NCI-H2081 treated with DMSO at 0.1 percent for 48 hours (cell line): ENCODE measurements at regions not wholly inside any gene's neighbourhood (a gene's known extent, or its start where the extent isn't known, plus 50 kb on each side); places are given as distances from the start of the nearest gene placed in this dataset.

Source experiments
- DNase-seq: peaks from one replicate; lab custom pipeline; 2025; lab: John Stamatoyannopoulos, UW

DNA sequence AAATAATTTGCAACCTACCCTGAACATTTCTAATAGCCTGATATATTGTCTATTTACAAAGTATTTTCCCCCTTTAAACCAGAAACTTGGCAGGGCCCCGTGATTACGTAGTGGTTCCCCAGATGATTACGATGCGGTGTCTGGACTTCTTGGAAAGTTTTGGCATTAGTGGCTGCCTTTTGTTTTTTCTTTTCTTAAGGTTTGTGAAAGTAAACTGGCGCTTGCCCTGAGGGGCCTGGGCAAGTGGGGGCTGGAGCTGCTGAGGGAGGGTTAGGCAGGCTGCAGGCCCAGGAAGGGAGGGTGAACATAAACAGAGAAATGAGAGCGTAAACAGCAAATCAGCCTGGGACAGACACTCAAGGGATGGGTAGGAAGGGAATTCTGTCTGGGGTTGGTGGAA is 123.6 kb upstream of the MSX1 start:
- no peak for DNase-seq

DNA sequence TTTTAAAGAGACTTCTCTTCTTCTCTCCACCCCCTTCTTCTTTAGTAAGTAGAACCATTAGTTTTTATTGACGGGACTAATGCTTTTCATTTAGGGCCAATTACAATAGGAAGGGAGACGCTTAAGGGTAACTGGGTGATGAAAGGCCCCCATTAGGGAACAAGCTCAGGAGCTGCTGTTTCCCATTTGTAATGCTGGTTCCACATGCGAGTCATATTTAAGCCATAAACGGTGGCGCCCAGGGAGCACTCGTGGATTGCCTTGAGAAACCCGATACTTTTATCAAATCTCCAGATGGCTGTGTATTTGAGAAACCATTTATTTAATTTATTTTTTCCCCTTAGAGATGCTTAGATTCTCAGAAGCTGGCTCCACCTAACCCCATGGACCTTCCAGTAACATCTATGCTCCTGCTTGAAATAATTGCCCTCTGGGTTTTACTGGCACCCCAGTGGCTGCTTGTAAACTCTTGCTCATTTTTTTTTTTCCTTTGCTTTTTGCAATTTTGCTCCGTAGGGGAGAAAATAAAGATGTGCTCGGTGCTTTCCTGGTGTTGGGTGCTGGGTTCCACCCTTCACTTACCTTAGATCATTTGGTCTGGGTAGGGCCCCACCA is 124.2 kb upstream of the MSX1 start:
- no peak for DNase-seq

DNA sequence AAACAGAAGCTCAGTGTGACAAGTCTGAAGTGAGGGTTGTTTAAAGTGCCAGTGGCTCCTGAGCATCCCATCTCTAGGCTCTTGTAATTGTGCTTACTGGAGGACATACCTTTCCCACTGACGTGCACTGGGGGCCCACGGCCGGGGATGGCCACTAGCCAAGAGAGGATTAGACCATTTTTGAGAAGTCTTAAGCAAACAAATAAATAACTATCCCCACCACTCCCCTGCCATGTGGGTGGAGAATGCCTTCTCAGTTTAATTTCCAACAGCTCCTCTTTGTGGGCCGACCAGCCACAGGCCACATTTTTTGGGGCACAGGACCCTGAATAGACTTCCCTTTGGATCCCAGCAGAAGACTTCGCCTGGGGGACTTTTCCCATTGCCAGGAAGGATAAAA is 125.0 kb upstream of the MSX1 start:
- no peak for DNase-seq

DNA sequence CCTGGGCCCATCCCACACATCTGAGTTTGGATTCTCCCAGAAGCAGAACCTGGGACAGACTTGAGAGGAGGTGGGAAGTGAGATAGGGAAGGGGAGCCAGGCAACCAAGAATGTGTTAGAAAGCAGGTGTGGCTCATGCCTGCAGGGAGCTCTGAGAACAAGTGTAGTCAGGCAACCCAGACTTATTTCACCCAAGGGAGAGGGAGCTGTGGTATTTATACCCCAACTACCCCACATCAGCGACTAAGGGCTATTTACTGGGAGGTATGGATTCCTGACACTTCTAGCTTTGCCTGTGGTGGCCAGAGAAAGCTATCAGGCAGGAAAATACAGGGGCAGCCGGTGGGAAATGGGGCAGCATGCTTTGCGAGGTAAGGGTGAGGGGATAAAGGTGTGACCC is 125.8 kb upstream of the MSX1 start:
- DNase-seq, result no peak

DNA sequence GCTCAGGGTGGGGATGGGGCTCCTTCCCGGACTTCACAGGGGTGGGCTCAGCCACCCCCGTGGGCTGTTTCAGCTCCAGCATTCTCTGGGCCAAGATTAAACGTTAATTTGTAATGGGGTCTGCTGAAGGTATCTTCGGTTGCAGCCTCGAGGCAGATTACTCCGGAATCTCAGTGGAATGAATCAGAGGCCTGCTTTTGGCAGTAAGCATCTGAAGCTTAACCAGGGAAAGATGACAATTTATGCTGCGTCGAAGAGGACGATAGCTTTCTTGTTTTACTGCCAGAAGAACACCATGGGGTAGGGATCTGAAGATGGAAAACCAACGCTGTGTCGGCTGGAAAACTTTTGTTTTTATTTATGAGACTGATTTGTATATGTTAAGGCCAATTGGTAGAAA is 129.2 kb upstream of the MSX1 start:
- DNase-seq, result no peak

DNA sequence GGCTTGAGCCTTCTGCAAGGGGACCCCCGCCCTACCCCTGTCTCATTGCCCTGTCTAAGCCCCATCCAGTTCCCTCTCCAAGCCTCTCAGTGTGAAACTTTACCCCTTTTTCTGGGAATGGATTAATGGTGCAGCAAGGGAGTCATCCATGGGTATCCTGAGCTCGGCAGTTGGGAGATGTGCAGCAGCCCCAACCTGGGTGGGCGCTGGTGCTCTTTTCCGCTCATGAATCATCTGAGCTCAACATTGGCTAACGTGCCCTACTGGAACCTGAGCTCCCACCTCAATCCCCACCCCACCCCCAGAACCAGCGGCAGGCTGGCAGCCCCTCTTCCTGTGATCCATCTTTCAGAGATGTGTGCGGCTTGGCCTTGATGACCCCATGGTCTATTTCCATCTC is 130.3 kb upstream of the MSX1 start:
- no peak for DNase-seq

DNA sequence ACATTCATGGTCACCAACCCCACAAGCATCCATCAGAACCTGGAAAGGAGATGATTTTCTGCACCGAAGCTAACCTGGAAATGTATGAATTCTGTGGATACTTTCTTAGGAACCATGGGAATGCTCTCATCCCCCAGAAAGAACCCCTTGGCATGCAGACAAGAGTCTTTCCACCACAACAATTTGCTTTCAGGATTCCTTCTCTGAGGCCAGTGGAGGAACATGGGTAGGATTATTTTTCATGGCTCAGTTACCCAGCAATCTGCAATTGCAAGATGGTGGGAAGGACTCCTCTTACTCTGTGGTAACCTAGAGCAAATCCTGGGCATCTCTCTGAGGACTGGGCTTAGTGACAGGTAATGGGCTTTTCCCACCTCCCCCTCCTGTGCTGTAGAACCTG is 131.9 kb upstream of the MSX1 start:
- DNase-seq, result no peak

DNA sequence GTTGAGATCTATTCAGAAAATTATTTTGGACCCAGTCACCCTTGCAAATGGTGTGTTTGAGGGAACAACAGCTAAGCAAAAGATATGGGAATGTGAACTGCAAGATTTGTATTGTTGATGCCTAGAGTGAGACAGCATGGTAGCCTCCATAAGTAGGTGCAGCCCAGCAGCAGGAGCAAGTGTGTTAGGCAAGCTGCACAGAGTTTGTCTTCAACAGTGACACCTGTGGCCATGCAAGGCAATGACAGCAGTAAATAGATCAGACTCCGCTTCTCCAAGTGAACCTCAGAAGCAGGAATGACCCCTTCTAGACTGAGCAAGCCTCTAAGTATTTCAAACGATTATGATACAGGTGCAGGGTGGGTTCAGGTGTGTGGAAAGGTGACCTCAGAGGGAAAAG is 133.4 kb upstream of the MSX1 start:
- no peak for DNase-seq

DNA sequence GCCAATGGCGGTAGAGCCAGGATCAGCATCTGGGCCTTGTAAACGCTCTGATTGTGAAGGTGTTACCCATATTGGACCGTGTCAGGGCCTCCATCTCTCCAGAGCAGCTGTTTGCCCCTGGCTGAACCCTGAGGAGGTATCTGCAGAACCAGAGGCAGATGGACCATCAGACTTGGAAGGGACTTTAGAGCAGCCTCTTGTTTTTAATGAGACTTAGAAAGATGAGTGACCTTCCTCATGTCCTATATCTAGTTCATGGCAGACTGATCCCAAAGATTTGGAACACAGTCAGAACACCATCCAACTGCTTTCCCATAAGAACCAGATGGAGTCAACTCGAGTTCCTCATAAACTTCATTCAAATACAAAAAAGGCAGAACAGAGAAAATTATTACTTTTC is 135.1 kb upstream of the MSX1 start:
- no peak for DNase-seq

DNA sequence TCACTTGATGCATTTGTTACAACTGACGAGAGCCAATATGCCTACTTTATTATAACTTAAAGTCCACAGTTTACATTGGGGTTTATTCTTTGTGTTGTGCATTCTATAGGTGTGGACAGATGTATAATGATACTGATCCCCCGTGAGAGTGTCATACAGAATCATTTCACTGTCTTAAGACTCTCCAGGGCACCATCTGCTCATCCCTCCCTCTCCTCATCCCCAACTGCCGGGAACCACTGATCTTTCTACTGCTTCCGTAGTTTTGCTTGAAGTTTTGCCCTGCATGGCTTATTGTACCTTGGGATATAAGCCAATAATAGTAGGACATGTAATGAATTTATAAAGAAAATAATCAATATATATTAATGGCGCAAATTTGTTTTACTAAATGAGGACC is 137.8 kb upstream of the MSX1 start:
- DNase-seq, result no peak

DNA sequence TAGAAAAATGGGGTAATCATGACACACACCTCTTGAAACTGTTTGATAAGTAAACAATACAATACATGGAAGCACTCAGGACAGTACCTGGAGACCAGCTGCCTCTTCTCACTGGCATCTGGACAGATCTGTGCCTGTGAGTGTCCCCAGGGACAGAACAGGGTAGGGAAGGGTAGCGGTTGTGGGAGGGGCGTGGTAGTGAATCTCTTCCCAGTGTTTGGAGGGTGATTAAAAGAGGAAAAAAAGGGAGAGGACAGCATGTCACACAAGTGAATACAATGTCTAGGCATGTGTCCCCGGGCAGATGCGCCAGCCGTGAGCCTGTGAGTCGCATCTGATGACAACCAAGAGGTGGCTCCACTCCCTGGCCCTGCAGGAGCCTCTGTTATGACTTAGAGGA is 138.8 kb upstream of the MSX1 start:
- no peak for DNase-seq

DNA sequence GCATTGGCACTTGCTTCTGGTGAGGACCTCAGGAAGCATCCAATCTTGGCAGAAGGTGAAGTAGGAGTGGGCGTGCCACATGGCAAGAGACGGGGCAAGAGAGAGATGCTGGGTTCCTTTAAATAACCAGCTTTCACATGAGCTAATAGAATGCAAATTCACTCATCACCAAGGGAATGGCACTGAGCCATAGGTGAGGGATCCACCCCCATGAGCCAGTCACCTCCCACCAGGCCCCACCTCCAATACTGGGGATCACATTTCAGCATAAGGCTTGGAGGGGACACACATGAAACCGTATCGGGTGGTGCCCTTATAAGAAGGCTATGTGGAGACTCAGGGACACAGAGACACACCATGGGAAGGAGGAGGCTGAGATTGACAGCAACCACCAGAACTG is 140.0 kb upstream of the MSX1 start:
- DNase-seq, result no peak

DNA sequence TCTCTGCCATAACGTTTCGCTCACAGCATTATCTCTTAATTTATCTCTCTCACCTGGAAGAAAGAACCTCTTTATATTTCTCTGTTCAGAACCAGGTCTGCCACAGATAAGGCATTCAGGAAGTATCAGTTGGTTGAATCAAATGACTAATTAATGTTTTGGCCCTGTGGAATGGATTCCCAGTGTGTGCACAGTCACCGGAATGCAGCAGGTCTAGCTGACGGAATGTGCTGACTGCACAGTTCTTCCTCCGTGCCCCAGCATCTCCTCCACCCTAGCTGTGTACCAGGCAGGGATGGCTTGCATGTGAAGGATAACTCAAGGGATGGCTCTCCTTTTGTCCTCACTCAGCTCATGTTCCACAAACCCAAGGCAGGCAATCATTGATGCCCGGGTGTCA is 141.8 kb upstream of the MSX1 start:
- DNase-seq, result no peak

DNA sequence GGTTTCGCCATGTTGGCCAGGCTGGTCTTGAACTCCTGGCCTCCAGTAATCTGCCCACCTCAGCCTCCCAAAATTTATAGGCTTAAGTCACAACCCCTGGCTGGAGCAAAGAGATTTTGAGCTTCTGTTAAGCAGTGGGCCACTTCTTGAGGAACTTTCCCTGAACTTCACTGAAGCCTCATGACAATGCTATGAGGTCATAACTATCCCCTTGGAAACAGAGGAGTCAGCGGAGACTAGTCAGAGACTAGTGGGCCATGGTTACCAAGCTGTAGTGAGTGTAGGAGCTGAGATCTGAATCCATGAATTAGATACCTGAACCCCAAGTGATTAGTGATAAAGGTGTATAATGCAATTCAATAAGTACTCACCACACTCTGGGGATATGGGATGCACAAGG is 145.1 kb upstream of the MSX1 start:
- DNase-seq, result no peak

DNA sequence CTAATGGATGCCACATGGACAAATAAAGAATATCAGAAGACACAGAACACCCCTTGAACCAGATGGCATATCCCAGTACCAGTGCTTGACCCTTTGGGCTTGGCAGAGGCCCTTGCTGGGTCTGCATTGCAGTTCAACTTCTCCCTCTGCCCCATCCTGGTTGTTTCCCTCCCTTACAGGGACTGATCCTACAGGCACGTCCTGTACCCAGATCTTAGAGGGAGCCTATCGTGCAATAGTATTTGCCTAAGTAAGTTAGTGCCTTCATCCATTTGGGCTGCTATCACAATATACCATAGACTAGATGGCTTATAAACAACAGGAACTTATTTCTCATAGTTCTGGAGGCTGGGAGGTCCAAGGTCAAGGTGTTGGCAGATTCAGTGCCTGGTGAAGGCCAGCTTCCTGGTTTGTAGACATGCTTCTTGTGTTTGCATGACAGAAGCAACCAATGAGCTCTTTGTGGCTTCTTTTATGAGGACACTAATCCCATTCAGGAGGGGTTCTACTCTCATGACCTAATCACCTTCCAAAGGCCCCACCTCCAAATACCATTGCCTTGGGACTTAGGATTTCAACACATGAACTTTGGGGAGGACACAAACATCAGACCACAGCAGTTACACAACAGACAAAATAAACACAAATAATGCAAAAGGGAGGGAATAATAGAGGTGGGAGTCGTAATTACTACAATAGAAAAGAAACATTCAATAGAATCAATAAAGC is 146.5 kb upstream of the MSX1 start:
- DNase-seq, result no peak

DNA sequence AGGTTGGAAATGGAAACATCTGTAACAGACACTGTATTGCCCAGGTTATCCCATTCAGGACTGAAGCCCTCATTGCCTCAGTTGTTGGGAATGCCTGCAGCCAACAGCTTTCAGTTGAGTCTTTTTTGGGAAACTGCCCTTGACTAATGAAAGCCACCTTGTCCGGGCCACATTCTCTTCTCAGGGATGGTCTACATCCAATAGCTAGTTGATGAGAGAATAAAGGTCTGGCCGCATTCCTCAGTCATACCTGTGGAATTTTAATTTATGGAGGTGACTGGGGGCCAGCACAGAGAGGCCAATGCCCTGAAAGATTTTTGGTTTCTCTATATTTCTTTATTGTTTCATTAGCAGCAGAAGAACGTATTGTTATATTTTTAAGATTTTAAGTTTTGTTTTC is 147.6 kb upstream of the MSX1 start:
- no peak for DNase-seq

DNA sequence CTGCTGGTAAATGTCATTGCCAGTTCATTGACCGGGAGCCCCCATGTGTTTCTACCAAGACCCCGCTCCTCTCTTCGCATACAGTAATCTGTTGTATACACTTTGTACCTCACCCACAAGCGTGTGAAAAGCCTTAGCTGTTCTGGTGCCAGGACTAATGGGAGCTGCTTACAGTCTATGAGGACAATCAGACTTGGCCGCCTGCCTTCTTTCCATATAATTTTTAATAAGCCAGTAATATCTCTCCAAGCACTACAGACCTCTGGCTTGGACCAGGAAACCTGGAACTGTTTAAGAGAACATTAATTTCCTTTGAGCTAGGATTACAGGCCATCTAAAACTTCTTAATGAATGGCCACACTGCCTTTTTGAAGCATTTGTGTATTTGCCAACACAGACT is 149.7 kb upstream of the MSX1 start:
- DNase-seq, result no peak

DNA sequence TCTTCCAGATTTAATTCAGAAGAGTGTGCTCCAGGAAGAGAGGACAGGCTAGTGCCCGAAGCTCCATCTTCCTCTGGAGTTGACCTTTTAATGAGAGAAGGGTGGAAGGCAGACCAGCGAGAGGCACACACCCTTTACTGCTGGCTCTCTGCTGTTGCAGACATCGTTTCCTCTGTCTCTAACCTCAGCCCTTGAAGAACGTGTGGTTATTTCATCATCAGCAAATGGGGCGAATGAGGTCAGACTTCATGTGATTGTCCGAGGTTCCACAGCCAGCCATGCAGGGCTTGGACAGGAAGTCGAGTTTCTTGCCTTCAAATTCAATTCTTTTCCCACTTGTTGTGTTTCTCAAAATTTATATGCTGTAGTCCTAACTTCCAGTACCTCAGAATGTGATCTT is 155.2 kb upstream of the MSX1 start:
- DNase-seq, result no peak

DNA sequence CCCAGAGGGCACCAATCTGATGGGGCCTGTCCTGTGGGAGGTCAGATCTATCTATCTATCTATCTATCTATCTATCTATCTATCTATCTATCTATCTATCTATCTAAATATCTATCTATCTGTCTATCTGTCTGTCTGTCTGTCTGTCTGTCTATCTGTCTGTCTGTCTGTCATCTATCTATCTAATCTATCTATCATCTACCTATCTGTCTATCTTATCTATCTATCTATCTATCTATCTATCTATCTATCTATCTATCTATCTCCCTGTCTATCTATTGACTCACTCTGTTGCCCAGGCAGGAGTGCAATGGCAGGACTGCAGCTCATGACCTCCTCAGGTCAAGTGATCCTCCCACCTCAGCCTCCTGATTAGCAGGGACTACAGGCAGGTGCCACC is 155.7 kb upstream of the STX18 start:
- no peak for DNase-seq

DNA sequence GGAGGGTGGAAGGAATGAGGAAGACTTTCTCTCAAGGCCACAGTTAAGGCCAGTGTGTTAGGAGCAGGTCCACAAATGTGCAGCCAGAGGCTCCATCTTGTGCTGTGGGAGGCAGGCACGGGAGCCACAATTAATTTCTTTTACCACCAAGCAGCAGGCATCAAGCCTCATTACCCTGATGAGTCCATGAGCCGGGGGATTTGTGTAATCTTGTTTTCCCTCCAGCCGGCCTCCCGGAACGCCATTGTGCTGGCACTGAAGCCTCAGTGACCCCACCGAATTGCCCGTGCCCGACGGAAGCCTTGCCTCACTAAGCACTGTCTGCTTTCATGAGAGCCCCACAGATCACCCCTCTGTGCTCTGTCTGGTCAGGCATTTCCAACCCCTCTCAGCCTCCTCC is 154.7 kb upstream of the STX18 start:
- no peak for DNase-seq

DNA sequence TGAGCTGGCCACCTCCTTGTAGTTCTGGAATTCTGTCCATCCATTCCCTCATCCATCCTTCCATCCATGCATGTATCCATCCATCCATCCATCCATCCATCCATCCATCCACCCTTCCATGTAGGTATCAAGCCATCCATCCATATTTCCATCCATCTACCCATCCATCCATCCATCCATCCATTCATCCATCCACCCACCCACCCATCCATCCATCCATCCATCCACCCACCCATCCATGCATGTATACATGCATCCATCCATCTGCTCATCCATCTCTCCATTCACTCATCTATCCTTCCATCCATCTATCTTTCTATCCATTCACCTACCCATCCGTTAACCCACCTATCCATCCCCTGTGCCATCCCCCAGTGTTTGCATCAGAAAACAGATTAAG is 153.6 kb upstream of the STX18 start:
- DNase-seq, result no peak

DNA sequence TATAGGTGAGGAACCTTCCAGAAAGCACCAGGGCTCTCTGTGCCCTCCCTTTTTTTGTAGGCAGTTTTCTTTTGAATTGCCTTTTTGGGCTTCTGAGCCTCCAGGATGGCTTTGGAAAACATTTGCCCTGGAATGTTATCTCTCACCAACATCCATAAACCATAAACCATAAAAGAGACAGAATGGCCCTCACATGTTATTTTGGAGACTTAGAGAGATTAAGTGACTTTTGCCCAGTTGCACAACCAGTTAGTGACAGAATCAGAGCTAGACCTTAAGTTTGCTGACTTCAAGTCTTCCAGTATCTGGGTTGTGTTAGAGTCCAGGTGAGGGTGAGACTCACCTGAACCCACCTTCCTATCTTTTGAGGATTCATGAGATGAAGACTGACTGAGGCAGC is 153.0 kb upstream of the STX18 start:
- DNase-seq, result no peak

DNA sequence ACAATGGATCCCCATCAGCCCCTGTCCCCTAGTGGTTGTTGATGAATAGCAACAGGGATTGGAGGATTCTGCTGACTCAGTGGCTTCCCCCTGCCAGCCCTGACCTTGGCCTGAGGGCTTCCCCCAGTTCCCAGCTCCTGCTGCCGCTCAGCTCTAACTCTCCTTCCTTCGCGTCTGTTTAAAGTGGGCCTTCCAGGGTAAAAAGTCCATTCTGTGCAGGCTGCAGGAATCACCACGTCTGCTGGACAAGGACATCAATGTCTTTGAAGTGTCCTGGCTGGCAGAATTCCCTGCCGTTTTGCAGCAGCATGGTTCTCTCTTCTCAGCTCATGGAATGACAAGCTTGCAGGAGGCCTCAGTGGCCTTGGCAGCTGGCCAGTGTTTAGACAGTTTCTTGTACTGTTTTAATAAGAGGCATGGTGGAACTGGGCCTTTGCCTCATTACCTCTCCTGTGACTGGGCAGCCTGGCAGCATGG is 152.5 kb upstream of the STX18 start:
- no peak for DNase-seq

DNA sequence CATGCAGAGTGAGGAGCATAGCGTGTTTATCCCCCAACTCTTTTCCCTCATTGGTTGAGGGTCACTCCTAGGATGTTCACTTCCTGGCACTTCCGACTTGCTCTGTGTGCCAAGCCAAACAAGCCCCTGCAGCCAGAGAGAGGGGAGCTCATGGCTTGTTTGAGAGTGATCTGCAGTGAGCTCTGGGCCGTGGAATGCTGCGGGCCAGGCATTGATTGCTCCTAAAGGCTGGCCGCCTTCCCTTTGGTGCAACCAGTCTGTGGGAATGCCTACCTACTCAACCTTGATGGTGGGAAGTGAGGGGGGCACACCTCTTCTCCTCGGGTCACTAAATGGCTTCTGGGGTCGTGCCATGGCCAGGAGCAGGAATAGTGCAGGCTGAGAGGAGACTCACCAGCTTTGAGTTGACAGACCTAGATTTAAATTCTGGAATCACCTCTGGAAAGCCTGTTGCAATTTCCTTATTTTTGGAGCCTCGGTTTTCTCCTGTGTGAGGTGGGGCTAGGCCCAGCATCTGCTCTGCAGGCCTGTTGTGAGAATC is 152.0 kb upstream of the STX18 start:
- no peak for DNase-seq
